GM12873 (cell line): ENCODE measurements at regions not wholly inside any gene's neighbourhood (a gene's known extent, or its start where the extent isn't known, plus 50 kb on each side); places are given as distances from the start of the nearest gene placed in this dataset.

Experiments
- CTCF ChIP-seq: IDR thresholded peaks from 2 replicates; pipeline ENCODE4 v1.5.1; 2012; ENCODE audit warnings: low read depth, mild to moderate bottlenecking, moderate library complexity, low read length, control low read depth; ENCODE audit not compliant: insufficient read depth; ENCODE audit errors: missing control alignments

GRCh38 chr1:73736125-73736524 is 461.9 kb downstream of the LRRIQ3 start:
- TF ChIP-seq CTCF: no peak

DNA sequence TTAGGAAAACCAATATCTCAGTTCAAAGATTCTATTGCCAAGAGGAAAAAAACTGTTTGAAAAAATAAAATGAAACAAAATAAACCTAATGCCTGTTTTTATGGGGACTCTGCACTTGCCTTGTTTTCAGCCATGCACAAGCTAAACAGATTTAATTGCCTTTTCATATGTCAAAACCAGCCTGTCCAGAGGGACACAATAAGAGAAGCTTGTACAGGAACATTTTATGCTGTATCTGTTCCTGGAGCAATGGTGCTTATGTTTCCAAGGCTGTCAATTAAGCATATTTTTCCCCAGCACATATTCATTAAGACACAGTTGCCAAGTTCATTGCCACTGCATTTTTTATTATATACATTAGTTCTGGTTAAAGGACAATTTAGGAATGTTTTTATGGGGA is 470.9 kb downstream of the LRRIQ3 start:
- TF ChIP-seq CTCF: no peak

GRCh38 chr1:73722055-73722454 is 475.9 kb downstream of the LRRIQ3 start:
- TF ChIP-seq CTCF: no peak

DNA sequence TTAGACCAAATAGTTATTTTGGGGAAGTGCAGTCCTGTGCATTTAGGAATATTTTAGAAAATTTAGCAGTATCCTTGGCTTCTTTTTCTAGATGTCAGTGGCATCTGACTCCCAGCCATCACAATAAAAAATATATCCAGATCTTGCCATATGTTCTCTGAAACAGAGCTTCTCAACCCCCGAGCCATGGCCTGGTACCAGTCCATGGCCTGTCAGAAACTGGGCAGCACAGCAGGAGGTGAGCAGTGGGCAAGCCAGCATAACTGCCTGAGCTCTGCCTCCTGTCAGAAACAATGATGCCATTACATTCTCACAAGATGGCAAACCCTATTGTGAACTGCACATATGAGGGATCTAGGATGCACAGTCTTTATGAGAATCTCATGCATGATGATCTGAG is 480.0 kb downstream of the LRRIQ3 start:
- TF ChIP-seq CTCF: no peak

GRCh38 chr1:73711089-73711488 is 486.9 kb downstream of the LRRIQ3 start:
- no peak for TF ChIP-seq CTCF

- no peak for TF ChIP-seq CTCF
These were observed 496.1 kb downstream of the LRRIQ3 start for GRCh38 chr1:73701826-73702225.

- no peak for TF ChIP-seq CTCF
These were observed 521.8 kb downstream of the LRRIQ3 start for GRCh38 chr1:73676186-73676585.
